Sigmoid colon (tissue), 6 donors: ENCODE measurements at regions not wholly inside any gene's neighbourhood (a gene's known extent, or its start where the extent isn't known, plus 50 kb on each side); places are given as distances from the start of the nearest gene placed in this dataset.

Source experiments
- DNase-seq: peaks from one replicate; pipeline ENCODE4 v3.0.0-alpha.2; 2019
- H3K27ac ChIP-seq, 4 donors: fragments of 200-600 bp; sonication (generic); one replicate each; pipeline ENCODE4 v1.5.1; 2016 to 2019; ENCODE audit warnings: mild to moderate bottlenecking in 1 of 4
- H3K27me3 ChIP-seq, 3 donors: fragments of 200-600 bp; sonication (generic); one replicate each; pipeline ENCODE4 v1.5.1; 2019; ENCODE audit warnings: mild to moderate bottlenecking in 1 of 3
- H3K36me3 ChIP-seq, 4 donors: fragments of 200-600 bp; sonication (generic); one replicate each; pipeline ENCODE4 v1.5.1; 2016 to 2019
- H3K4me1 ChIP-seq, 4 donors: fragments of 200-600 bp; sonication (generic); one replicate each; pipeline ENCODE4 v1.5.1; 2017 to 2019
- H3K4me3 ChIP-seq, 4 donors: fragments of 200-600 bp; sonication (generic); one replicate each; pipeline ENCODE4 v1.5.1; 2017 to 2019; ENCODE audit warnings: mild to moderate bottlenecking in 2 of 4, moderate library complexity in 1 of 4
- H3K9me3 ChIP-seq, 4 donors: fragments of 200-600 bp in 3 of 4; sonication (generic) in 3 of 4; one replicate each; pipeline versions ENCODE4 v1.5.1 to v1.6.1; 2013 to 2019
- EP300 ChIP-seq, 4 donors: sonication (generic); formaldehyde crosslinking; IDR thresholded peaks; one replicate each; pipeline ENCODE4 v1.6.1; 2017; ENCODE audit warnings: antibody characterized with exemption in 4 of 4
- POLR2A ChIP-seq, 2 donors: fragments of 450-650 bp; IDR thresholded peaks; one replicate each; pipeline ENCODE4 v1.6.1; 2016; ENCODE audit warnings: antibody characterized with exemption in 2 of 2, mild to moderate bottlenecking in 2 of 2, moderate library complexity in 2 of 2
- POLR2AphosphoS5 ChIP-seq, 4 donors: sonication (generic); formaldehyde crosslinking; IDR thresholded peaks; one replicate each; pipeline ENCODE4 v1.6.1; 2017; ENCODE audit warnings: antibody characterized with exemption in 4 of 4
- WGBS, 2 donors: extraction: QIAGEN DNeasy Blood & Tissue Kit; methylation state at CpG; one replicate each; pipeline ENCODE4 v1.1.7; 2013; 5-methylcytosine and 5-hydroxymethylcytosine counted together
- intact Hi-C: fragments of 100-400 bp; cut with DNase I; formaldehyde crosslinking; loops from one replicate; pipeline ENCODE4 v1.15.1; 2023
- TF ChIP-seq, protein P1 (sequence below), 4 experiments: fragments of 450-650 bp in 3 of 4; fragments of 200-600 bp in 1 of 4; IDR thresholded peaks; one replicate each; pipeline ENCODE4 v1.5.1; 2016 to 2019; ENCODE audit warnings: antibody characterized with exemption in 4 of 4, mild to moderate bottlenecking in 3 of 4, moderate library complexity in 2 of 4
- donor health status: healthy with polysubstance abuse.
- donor health status: healthy.

DNA sequence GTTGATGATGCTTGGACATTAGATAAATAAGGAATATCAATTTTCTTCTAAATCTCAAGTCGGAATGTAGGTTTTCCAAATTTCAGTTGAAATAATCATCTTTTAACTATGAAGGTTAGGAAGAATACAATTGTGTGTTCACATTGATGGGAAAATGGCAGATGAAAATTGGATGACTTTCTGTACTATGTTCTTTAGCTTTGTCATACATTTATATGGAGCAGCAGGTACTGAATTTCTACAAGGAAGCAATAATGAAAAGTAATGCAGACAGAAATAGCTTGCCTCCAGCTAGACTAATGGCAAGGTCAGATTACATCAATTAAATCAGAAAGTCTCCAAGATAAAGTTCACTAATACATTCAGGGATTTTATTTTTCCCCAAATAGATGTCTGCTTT is 1423.7 kb upstream of the PCDH20 start:
- TF ChIP-seq POLR2A (IDR thresholded peaks at IDR 0.05), result no peak
- no peak for TF ChIP-seq EP300 (IDR thresholded peaks at IDR 0.05)
- TF ChIP-seq, protein P1, sequence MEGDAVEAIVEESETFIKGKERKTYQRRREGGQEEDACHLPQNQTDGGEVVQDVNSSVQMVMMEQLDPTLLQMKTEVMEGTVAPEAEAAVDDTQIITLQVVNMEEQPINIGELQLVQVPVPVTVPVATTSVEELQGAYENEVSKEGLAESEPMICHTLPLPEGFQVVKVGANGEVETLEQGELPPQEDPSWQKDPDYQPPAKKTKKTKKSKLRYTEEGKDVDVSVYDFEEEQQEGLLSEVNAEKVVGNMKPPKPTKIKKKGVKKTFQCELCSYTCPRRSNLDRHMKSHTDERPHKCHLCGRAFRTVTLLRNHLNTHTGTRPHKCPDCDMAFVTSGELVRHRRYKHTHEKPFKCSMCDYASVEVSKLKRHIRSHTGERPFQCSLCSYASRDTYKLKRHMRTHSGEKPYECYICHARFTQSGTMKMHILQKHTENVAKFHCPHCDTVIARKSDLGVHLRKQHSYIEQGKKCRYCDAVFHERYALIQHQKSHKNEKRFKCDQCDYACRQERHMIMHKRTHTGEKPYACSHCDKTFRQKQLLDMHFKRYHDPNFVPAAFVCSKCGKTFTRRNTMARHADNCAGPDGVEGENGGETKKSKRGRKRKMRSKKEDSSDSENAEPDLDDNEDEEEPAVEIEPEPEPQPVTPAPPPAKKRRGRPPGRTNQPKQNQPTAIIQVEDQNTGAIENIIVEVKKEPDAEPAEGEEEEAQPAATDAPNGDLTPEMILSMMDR (IDR thresholded peaks at IDR 0.05), result no peak
- no peak for TF ChIP-seq POLR2AphosphoS5 (IDR thresholded peaks at IDR 0.05)

DNA sequence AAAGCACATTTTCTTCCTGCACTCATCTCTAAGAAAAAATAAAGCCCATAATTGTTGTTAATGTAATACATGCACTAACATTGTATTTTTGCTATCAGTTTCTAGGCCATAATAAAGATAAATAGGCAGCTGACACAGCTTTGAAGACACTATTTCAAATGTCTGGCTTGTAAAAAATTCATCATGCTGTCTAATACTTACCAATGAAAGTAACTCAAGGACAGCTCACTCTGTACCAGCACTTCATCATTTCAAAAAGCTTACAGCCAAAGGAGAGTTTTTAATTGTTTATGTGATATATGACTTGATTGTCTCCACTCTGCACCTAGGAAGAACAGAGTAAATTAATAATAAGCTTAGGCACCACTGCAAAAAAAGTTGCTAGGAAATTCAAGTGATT is 1423.3 kb upstream of the PCDH20 start:
- Histone ChIP-seq H3K27ac (no peak overlapping the region), H3K27me3 (no peaks in the 10 kb centered on the region), H3K36me3 (no peaks in the 10 kb centered on the region), H3K4me3 (no peak overlapping the region), H3K9me3 (no peaks in the 10 kb centered on the region), H3K4me1 (no peaks in the 10 kb centered on the region)
- no peak for DNase-seq
- TF ChIP-seq EP300 (IDR thresholded peaks at IDR 0.05), result no peak
- TF ChIP-seq, protein P1 (IDR thresholded peaks at IDR 0.05), result no peak
- TF ChIP-seq POLR2A (IDR thresholded peaks at IDR 0.05), result no peak
- TF ChIP-seq POLR2AphosphoS5 (IDR thresholded peaks at IDR 0.05), result no peak
- intact Hi-C loops, result no loop called here

More for the DNA sequence above, 1423.7 kb upstream of the PCDH20 start:
- H3K27ac ChIP-seq, result no peak overlapping the region
- H3K9me3 ChIP-seq, result no peaks in the 10 kb centered on the region
- intact Hi-C loops, result no loop called here
- DNase-seq, result no peak
- H3K4me3 ChIP-seq, result no peak overlapping the region
- 84 to 89% methylated on average over 1 of the region's 1 CpG for WGBS, 2 donors
- H3K36me3 ChIP-seq, result no peaks in the 10 kb centered on the region
- no peaks in the 10 kb centered on the region for H3K4me1 ChIP-seq
- no peaks in the 10 kb centered on the region for H3K27me3 ChIP-seq

DNA sequence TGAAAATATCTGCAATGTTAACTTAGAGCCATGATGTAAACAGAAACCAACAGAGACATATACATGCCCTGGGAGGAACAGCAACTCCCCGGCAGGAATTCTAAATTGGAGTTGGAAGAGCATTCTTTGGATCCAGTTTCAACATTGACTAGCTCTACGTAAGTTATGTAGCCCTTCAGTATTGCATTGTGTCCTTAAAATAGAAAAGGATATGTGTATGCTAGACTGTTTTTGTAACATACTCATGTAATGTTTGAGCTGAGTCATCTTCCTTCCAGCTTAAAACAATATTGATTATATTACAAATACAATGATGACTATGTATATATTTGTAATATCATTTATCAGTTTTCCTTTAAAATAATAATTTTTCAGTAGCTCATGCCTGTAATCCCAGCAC is 1422.2 kb upstream of the PCDH20 start:
- Histone ChIP-seq H3K9me3 (no peaks in the 10 kb centered on the region), H3K27me3 (no peaks in the 10 kb centered on the region), H3K4me3 (no peak overlapping the region), H3K27ac (no peak overlapping the region), H3K36me3 (no peaks in the 10 kb centered on the region), H3K4me1 (no peaks in the 10 kb centered on the region)
- TF ChIP-seq EP300 (IDR thresholded peaks at IDR 0.05) (no peak), POLR2AphosphoS5 (IDR thresholded peaks at IDR 0.05) (no peak), POLR2A (IDR thresholded peaks at IDR 0.05) (no peak)
- TF ChIP-seq, protein P1 (IDR thresholded peaks at IDR 0.05), result no peak
- no peak for DNase-seq
- intact Hi-C loops, result no loop called here
- WGBS, 2 donors, result 83 to 93% methylated on average over 2 of the region's 2 CpGs

DNA sequence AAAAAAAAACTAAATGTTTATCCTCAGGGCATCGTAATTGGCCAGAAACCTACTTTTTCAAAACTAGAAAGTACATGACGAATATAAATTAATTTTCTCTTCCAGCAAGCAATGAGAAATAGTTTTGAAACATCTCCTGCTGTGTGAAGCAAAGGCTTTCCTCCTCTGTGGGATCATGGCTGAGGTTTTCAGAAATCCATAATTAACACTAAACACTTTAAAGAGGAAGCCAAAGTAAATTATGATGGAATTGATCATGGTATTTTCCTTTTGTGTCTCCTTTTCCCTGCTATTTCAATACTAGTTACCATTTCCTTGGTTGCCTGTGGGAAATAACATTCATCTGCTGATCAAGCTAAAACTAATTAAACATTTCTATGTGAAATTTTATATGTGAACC is 1413.8 kb upstream of the PCDH20 start:
- 80 to 92% methylated on average over 2 of the region's 2 CpGs for WGBS, 2 donors

More for the DNA sequence above, 1413.8 kb upstream of the PCDH20 start:
- H3K4me3 ChIP-seq, result no peak overlapping the region
- H3K27me3 ChIP-seq, result no peaks in the 10 kb centered on the region
- no peak for TF ChIP-seq POLR2AphosphoS5 (IDR thresholded peaks at IDR 0.05)
- TF ChIP-seq, protein P1 (IDR thresholded peaks at IDR 0.05), result no peak
- no peak for TF ChIP-seq EP300 (IDR thresholded peaks at IDR 0.05)
- TF ChIP-seq POLR2A (IDR thresholded peaks at IDR 0.05), result no peak
- intact Hi-C loops, result no loop called here
- H3K36me3 ChIP-seq, result no peaks in the 10 kb centered on the region
- H3K4me1 ChIP-seq, result no peaks in the 10 kb centered on the region
- no peak overlapping the region for H3K27ac ChIP-seq
- no peak for DNase-seq
- H3K9me3 ChIP-seq, result no peaks in the 10 kb centered on the region
